ENCODE measurements at regions not wholly inside any gene's neighbourhood (a gene's known extent, or its start where the extent isn't known, plus 50 kb on each side); places are given as distances from the start of the nearest gene placed in this dataset.

GRCh38 chr4:44848466-44848865 lies 122.1 kb upstream of the GNPDA2 start:
- TF ChIP-seq POLR2A (IDR thresholded peaks at IDR 0.05; ENCODE audit: low read length), result no peak
- DNase-seq, result no peak

GRCh38 chr4:44845993-44846392 lies 119.6 kb upstream of the GNPDA2 start:
- TF ChIP-seq POLR2A (IDR thresholded peaks at IDR 0.05; ENCODE audit: low read length) (no peak), GATA1 (IDR thresholded peaks at IDR 0.05; ENCODE audit: low read depth, low read length) (no peak)
- no peak for DNase-seq

GRCh38 chr4:44845309-44845708 lies 119.0 kb upstream of the GNPDA2 start:
- TF ChIP-seq POLR2A (IDR thresholded peaks at IDR 0.05; ENCODE audit: low read length) (no peak), GATA1 (IDR thresholded peaks at IDR 0.05; ENCODE audit: low read depth, low read length) (no peak)
- DNase-seq, result no peak

DNA sequence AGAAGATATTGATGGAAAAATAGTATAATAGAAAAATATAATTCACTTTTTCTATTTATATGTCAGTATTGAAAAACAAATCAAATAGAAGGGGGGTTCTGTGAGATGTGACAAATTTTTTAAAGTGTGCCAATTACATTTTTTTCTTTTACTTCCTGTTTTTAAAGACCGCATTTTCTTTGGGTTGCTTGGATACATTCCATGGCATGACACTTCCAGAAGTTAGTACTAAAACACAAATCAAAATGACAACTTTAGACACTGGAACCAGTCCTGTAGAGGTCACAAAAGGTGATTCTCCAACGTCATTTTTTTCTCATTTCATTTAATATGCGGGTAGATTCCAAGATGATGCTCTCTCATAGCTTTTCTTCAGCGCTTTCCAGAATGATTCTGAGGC lies 116.2 kb upstream of the GNPDA2 start:
- TF ChIP-seq GATA1 (IDR thresholded peaks at IDR 0.05; ENCODE audit: low read depth, low read length) (no peak), POLR2A (IDR thresholded peaks at IDR 0.05; ENCODE audit: low read length) (no peak)
- DNase-seq, result no peak

DNA sequence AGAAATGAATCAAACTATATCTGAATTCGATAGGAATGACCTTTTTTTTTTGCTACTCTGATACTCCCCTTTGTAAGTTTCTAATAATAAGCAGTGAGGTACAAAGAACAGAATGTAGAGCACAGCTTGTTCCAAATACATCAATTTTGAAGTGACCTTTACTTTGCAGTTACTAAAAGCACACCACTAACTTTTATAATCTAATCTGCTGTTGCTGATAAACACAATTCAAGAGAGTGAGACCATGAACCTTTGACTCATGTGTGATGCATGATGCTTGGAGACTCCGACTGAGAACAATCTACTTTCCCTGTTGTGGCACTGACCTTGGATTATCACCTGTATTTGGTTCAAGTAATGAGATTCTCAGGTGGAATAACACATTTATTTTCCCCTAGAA lies 91.6 kb upstream of the GNPDA2 start:
- TF ChIP-seq GATA1 (IDR thresholded peaks at IDR 0.05; ENCODE audit: low read depth, low read length), result no peak
- no peak for TF ChIP-seq POLR2A (IDR thresholded peaks at IDR 0.05; ENCODE audit: low read length)
- no peak for DNase-seq

GRCh38 chr4:44806071-44806470 lies 79.7 kb upstream of the GNPDA2 start:
- no peak for TF ChIP-seq POLR2A (IDR thresholded peaks at IDR 0.05; ENCODE audit: low read length)
- DNase-seq, result no peak

DNA sequence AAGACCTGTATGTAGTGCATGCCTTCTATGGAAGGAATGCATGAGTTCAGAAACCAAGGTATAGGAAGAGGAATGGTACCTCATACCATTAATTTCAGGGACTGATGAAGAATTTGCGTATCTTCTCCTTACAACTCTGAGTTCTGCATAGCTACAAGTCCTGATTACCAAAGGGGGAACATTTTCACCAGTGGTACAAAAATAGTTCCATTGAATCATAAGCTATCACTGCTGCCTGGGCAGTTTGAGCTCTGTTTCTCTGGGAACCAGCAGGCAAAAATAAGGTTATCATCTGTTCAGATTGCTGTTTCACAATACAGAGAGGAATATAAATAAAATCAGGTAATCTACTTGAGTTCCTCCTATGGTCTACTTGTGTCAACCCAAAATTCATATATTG lies 77.9 kb upstream of the GNPDA2 start:
- no peak for DNase-seq
- TF ChIP-seq POLR2A (IDR thresholded peaks at IDR 0.05; ENCODE audit: low read length), result no peak
- no peak for TF ChIP-seq GATA1 (IDR thresholded peaks at IDR 0.05; ENCODE audit: low read depth, low read length)

DNA sequence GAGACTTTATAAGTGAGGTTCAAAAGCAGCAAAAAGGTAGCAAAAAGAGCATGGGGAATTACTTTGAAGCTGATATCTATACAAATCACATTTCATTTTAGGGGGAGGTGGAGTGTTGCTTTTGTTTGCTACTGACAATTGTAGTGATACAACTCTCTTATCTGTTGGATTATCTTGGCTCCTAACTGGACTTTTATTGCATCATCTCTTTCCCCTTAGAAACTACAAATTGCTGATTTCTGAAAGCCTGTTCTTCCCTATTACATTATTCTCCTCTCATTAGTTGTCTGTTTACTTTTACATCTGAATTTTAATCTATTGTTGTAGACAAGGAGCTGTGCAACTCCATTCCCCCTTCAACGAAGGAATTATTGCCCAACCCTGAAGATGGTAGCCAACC lies 75.0 kb upstream of the GNPDA2 start:
- TF ChIP-seq POLR2A (IDR thresholded peaks at IDR 0.05; ENCODE audit: low read length) (no peak), GATA1 (IDR thresholded peaks at IDR 0.05; ENCODE audit: low read depth, low read length) (no peak)
- no peak for DNase-seq

DNA sequence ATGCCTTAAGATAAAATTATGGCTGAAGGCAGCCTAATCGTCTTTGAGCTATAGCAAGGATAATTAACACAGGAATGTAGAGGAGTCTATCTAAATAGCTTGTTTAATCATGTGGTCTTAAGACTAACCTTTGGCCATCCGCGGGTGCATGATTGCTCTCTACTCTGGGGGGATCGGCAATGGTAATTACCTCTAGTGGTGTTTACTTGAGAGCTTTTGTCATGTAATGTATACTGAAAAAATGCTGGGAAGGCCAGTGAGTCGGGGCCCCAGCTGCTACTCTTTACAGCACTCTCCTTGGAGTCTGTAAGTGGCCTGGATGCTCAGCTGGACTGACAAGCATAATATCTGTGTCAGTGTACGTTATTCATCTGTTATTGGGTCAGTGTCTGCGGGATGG lies 65.5 kb upstream of the GNPDA2 start:
- no peak for TF ChIP-seq POLR2A (IDR thresholded peaks at IDR 0.05; ENCODE audit: low read length)
- TF ChIP-seq GATA1 (IDR thresholded peaks at IDR 0.05; ENCODE audit: low read depth, low read length), result no peak
- DNase-seq, result no peak

DNA sequence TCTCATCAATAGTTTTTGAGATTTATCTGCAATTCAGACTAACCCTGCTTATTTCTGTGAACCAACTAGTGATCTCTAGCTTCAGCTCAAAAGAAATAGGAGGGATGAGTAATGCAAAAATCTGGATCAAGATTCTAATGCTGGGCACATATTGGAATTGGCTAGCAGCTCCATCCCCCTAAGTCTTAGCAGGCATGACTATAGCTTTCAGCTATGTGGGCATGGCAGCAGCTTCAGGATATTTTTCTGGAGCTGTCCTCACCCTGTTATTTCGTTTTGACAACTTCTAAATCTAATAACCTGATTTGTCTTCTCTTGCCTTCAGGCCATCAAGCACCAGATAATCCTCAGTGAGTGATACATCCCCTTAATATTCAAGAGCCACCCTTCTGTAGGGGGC lies 50.8 kb upstream of the GNPDA2 start:
- no peak for TF ChIP-seq POLR2A (IDR thresholded peaks at IDR 0.05; ENCODE audit: low read length)
- no peak for TF ChIP-seq GATA1 (IDR thresholded peaks at IDR 0.05; ENCODE audit: low read depth, low read length)
- DNase-seq, result no peak
